ENCODE measurements at regions not wholly inside any gene's neighbourhood (a gene's known extent, or its start where the extent isn't known, plus 50 kb on each side); places are given as distances from the start of the nearest gene placed in this dataset.

GRCh38 chr20:55500130-55500529 is 505.2 kb downstream of the CBLN4 start:
- no peak for TF ChIP-seq PATZ1 (CRISPR knock-in tag; IDR thresholded peaks at IDR 0.05; ENCODE audit: borderline replicate concordance)
- TF ChIP-seq GLIS3 (CRISPR knock-in tag; IDR thresholded peaks at IDR 0.05) = no peak
- no peak for TF ChIP-seq ZFP30 (CRISPR knock-in tag; IDR thresholded peaks at IDR 0.05)
- TF ChIP-seq ZC3H10 (CRISPR knock-in tag; IDR thresholded peaks at IDR 0.05) = no peak
- TF ChIP-seq, protein P1, sequence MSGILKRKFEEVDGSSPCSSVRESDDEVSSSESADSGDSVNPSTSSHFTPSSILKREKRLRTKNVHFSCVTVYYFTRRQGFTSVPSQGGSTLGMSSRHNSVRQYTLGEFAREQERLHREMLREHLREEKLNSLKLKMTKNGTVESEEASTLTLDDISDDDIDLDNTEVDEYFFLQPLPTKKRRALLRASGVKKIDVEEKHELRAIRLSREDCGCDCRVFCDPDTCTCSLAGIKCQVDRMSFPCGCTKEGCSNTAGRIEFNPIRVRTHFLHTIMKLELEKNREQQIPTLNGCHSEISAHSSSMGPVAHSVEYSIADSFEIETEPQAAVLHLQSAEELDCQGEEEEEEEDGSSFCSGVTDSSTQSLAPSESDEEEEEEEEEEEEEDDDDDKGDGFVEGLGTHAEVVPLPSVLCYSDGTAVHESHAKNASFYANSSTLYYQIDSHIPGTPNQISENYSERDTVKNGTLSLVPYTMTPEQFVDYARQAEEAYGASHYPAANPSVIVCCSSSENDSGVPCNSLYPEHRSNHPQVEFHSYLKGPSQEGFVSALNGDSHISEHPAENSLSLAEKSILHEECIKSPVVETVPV (CRISPR knock-in tag; IDR thresholded peaks at IDR 0.05) = no peak
- no peak for TF ChIP-seq TSHZ2 (CRISPR knock-in tag; IDR thresholded peaks at IDR 0.05)
- TF ChIP-seq ISL1 (CRISPR knock-in tag; IDR thresholded peaks at IDR 0.05) = no peak
- no peak for TF ChIP-seq ESRRG (CRISPR knock-in tag; IDR thresholded peaks at IDR 0.05)
- TF ChIP-seq TCF4 (CRISPR knock-in tag; IDR thresholded peaks at IDR 0.05; ENCODE audit: borderline replicate concordance) = no peak
- TF ChIP-seq ZNF70 (CRISPR knock-in tag; IDR thresholded peaks at IDR 0.05) = no peak
- ATAC-seq = no peak

GRCh38 chr20:55488593-55488992 is 516.7 kb downstream of the CBLN4 start:
- no peak for ATAC-seq

DNA sequence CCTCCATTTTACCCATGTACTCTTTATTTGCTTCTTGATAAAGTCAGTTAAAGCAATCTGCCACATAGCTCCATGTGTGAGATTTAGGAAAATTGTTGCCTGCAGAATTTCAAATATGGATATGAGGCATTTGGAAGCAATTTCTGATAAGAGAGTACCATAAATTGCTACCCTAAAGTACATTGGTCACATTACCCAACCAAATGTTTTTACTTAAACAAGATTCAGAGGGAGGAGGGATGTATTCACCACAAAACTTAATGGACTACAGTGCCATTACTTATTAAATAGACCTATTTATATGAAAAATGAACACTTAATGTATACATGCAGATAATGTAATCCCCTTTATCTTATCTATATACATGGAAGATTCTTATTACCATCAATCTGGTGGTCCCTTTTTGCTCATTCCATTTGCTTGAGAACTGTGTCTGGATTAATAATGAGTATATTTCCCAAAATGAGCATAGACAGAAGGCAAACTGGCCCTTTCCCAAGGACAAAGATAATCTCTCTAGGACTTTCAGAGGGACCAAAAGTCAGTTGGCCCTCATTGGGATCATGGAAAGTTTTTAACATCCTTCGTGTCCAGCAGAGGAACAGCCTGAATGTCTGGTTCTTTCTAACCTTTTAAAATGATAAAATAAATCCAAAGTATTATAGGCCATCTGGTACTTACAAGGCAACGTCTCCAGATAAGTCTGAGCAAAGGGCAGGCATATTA is 526.4 kb downstream of the CBLN4 start:
- no peak; the same call in 2 of the 3 replicates for ATAC-seq
- TF ChIP-seq BACH2 (CRISPR knock-in tag; IDR thresholded peaks at IDR 0.05; ENCODE audit: borderline replicate concordance) = no peak
- no peak for TF ChIP-seq POU6F1 (CRISPR knock-in tag; IDR thresholded peaks at IDR 0.05; ENCODE audit: borderline replicate concordance, low read depth)
- no peak for TF ChIP-seq SNAI2 (CRISPR knock-in tag; IDR thresholded peaks at IDR 0.05)
- no peak for TF ChIP-seq ZNF565 (CRISPR knock-in tag; conservative IDR thresholded peaks at IDR 0.05; ENCODE audit: low read depth)
- TF ChIP-seq GLIS3 (CRISPR knock-in tag; IDR thresholded peaks at IDR 0.05) = peak; percentile 28; the same call in 1 of the 2 replicates
- no peak for TF ChIP-seq TOX (CRISPR knock-in tag; IDR thresholded peaks at IDR 0.05; ENCODE audit: borderline replicate concordance)
- peak; percentile 93 for TF ChIP-seq TCF4 (CRISPR knock-in tag; IDR thresholded peaks at IDR 0.05; ENCODE audit: borderline replicate concordance)
- no peak for TF ChIP-seq PPARA (CRISPR knock-in tag; IDR thresholded peaks at IDR 0.05; ENCODE audit: borderline replicate concordance)
- TF ChIP-seq, protein P2, sequence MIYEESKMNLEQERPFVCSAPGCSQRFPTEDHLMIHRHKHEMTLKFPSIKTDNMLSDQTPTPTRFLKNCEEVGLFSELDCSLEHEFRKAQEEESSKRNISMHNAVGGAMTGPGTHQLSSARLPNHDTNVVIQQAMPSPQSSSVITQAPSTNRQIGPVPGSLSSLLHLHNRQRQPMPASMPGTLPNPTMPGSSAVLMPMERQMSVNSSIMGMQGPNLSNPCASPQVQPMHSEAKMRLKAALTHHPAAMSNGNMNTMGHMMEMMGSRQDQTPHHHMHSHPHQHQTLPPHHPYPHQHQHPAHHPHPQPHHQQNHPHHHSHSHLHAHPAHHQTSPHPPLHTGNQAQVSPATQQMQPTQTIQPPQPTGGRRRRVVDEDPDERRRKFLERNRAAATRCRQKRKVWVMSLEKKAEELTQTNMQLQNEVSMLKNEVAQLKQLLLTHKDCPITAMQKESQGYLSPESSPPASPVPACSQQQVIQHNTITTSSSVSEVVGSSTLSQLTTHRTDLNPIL (CRISPR knock-in tag; IDR thresholded peaks at IDR 0.05; ENCODE audit: low read depth) = 0 out of 2 replicates have a peak, but pooled peaks have one; percentile 43
- TF ChIP-seq OSR1 (CRISPR knock-in tag; IDR thresholded peaks at IDR 0.05) = no peak
- TF ChIP-seq ARNTL (CRISPR knock-in tag; IDR thresholded peaks at IDR 0.05; ENCODE audit: borderline replicate concordance, low read depth) = no peak
- peak; percentile 69; the same call in 1 of the 2 replicates for TF ChIP-seq ZFP30 (CRISPR knock-in tag; IDR thresholded peaks at IDR 0.05)
- TF ChIP-seq ZNF70 (CRISPR knock-in tag; IDR thresholded peaks at IDR 0.05) = peak; percentile 85
- TF ChIP-seq, protein P1 (CRISPR knock-in tag; IDR thresholded peaks at IDR 0.05) = peak; percentile 71; the same call in 1 of the 2 replicates
- TF ChIP-seq ISL1 (CRISPR knock-in tag; IDR thresholded peaks at IDR 0.05) = peak; percentile 67

More at GRCh38 chr20:55488593-55488992, 516.7 kb downstream of the CBLN4 start:
- TF ChIP-seq PPARA (CRISPR knock-in tag; IDR thresholded peaks at IDR 0.05; ENCODE audit: borderline replicate concordance) = no peak
- no peak for TF ChIP-seq ARNTL (CRISPR knock-in tag; IDR thresholded peaks at IDR 0.05; ENCODE audit: borderline replicate concordance, low read depth)
- TF ChIP-seq ZNF565 (CRISPR knock-in tag; conservative IDR thresholded peaks at IDR 0.05; ENCODE audit: low read depth) = no peak
- no peak for TF ChIP-seq ZFP30 (CRISPR knock-in tag; IDR thresholded peaks at IDR 0.05)
- TF ChIP-seq GLIS3 (CRISPR knock-in tag; IDR thresholded peaks at IDR 0.05) = no peak
- no peak for TF ChIP-seq ZC3H10 (CRISPR knock-in tag; IDR thresholded peaks at IDR 0.05)
- TF ChIP-seq BACH2 (CRISPR knock-in tag; IDR thresholded peaks at IDR 0.05; ENCODE audit: borderline replicate concordance) = no peak
- no peak for TF ChIP-seq PATZ1 (CRISPR knock-in tag; IDR thresholded peaks at IDR 0.05; ENCODE audit: borderline replicate concordance)
- no peak for TF ChIP-seq ISL1 (CRISPR knock-in tag; IDR thresholded peaks at IDR 0.05)

Measured in SK-N-SH treated with all-trans-retinoic acid at 6 μM for 48 hours (cell line).